ENCODE measurements at regions not wholly inside any gene's neighbourhood (a gene's known extent, or its start where the extent isn't known, plus 50 kb on each side); places are given as distances from the start of the nearest gene placed in this dataset.
"Not testable (repeated sequence)": the region's sequence is repeated elsewhere in the genome, so short reads cannot be mapped to it uniquely, and the experiment has no call there.

GRCh38 chr4:138629669-138630068 is 385.9 kb upstream of the NOCT start:
- H3K9me3 Mint-ChIP-seq (ENCODE audit: unreplicated experiment) = no peaks in the 10 kb centered on the region
- TF ChIP-seq CTCF (IDR thresholded peaks at IDR 0.05; ENCODE audit: unreplicated experiment) = no peak
- no peak overlapping the region for H3K4me3 Mint-ChIP-seq (ENCODE audit: unreplicated experiment)
- no peaks in the 10 kb centered on the region for H3K36me3 Mint-ChIP-seq (ENCODE audit: low read depth, unreplicated experiment)
- H3K27ac Mint-ChIP-seq (ENCODE audit: unreplicated experiment) = no peak overlapping the region
- no peaks in the 10 kb centered on the region for H3K27me3 Mint-ChIP-seq (ENCODE audit: unreplicated experiment)
- DNase-seq (ENCODE audit: low spot score) = no peak
- no peaks in the 10 kb centered on the region for H3K4me1 Mint-ChIP-seq (ENCODE audit: unreplicated experiment)

- Mint-ChIP-seq H3K27ac (ENCODE audit: unreplicated experiment) (no peak overlapping the region), H3K9me3 (ENCODE audit: unreplicated experiment) (peaks cover 6% of the 10 kb centered on the region), H3K27me3 (ENCODE audit: unreplicated experiment) (no peaks in the 10 kb centered on the region), H3K36me3 (ENCODE audit: low read depth, unreplicated experiment) (peaks cover 5% of the 10 kb centered on the region), H3K4me3 (ENCODE audit: unreplicated experiment) (no peak overlapping the region), H3K4me1 (ENCODE audit: unreplicated experiment) (no peaks in the 10 kb centered on the region)
- TF ChIP-seq CTCF (IDR thresholded peaks at IDR 0.05; ENCODE audit: unreplicated experiment) = no peak
- DNase-seq (ENCODE audit: low spot score) = no peak
These were observed 384.9 kb upstream of the SLC7A11 start for GRCh38 chr4:138627096-138627495.

GRCh38 chr4:138622362-138622761 is 380.2 kb upstream of the SLC7A11 start:
- not testable (repeated sequence) for H3K27me3 Mint-ChIP-seq (ENCODE audit: unreplicated experiment); H3K36me3 Mint-ChIP-seq (ENCODE audit: low read depth, unreplicated experiment); H3K4me1 Mint-ChIP-seq (ENCODE audit: unreplicated experiment); DNase-seq (ENCODE audit: low spot score); H3K4me3 Mint-ChIP-seq (ENCODE audit: unreplicated experiment); H3K27ac Mint-ChIP-seq (ENCODE audit: unreplicated experiment); H3K9me3 Mint-ChIP-seq (ENCODE audit: unreplicated experiment)

GRCh38 chr4:138616775-138617174 is 374.6 kb upstream of the SLC7A11 start:
- no peaks in the 10 kb centered on the region for H3K36me3 Mint-ChIP-seq (ENCODE audit: low read depth, unreplicated experiment)
- no peak overlapping the region for H3K4me3 Mint-ChIP-seq (ENCODE audit: unreplicated experiment)
- no peaks in the 10 kb centered on the region for H3K4me1 Mint-ChIP-seq (ENCODE audit: unreplicated experiment)
- H3K27me3 Mint-ChIP-seq (ENCODE audit: unreplicated experiment) = no peaks in the 10 kb centered on the region
- H3K27ac Mint-ChIP-seq (ENCODE audit: unreplicated experiment) = no peak overlapping the region
- no peak for DNase-seq (ENCODE audit: low spot score)
- H3K9me3 Mint-ChIP-seq (ENCODE audit: unreplicated experiment) = no peaks in the 10 kb centered on the region
- no peak for TF ChIP-seq CTCF (IDR thresholded peaks at IDR 0.05; ENCODE audit: unreplicated experiment)

GRCh38 chr4:138614398-138615142 is 372.4 kb upstream of the SLC7A11 start:
- Mint-ChIP-seq H3K9me3 (ENCODE audit: unreplicated experiment) (no peaks in the 10 kb centered on the region), H3K4me3 (ENCODE audit: unreplicated experiment) (no peak overlapping the region), H3K27me3 (ENCODE audit: unreplicated experiment) (peaks cover 3% of the 10 kb centered on the region), H3K27ac (ENCODE audit: unreplicated experiment) (no peak overlapping the region), H3K36me3 (ENCODE audit: low read depth, unreplicated experiment) (no peaks in the 10 kb centered on the region), H3K4me1 (ENCODE audit: unreplicated experiment) (no peaks in the 10 kb centered on the region)
- no peak for TF ChIP-seq CTCF (IDR thresholded peaks at IDR 0.05; ENCODE audit: unreplicated experiment)
- no peak for DNase-seq (ENCODE audit: low spot score)

Data from endothelial cell (in vitro differentiated cells).